Heart left ventricle (tissue), 13 donors: ENCODE measurements at regions not wholly inside any gene's neighbourhood (a gene's known extent, or its start where the extent isn't known, plus 50 kb on each side); places are given as distances from the start of the nearest gene placed in this dataset.

Experiments used
- CTCF ChIP-seq, 12 donors: fragments of 200-600 bp; sonication (generic) in 4 of 12; IDR thresholded peaks; one replicate each; pipeline versions ENCODE4 v1.5.0 to v1.8.0; 2018 to 2022; ENCODE audit warnings: antibody characterized with exemption in 12 of 12, mild to moderate bottlenecking in 5 of 12
- POLR2A ChIP-seq, 2 donors: fragments of 450-650 bp; IDR thresholded peaks; one replicate each; pipeline ENCODE4 v1.6.1; 2017; ENCODE audit warnings: antibody characterized with exemption in 2 of 2, mild to moderate bottlenecking in 2 of 2, moderate library complexity in 2 of 2
- donor health status: ischemic (EF 13 %, LVEDD 7.1; RV severe dilation, severe dysfunction).
- donor health status: DM: no; HTN: yes; CAD: no.
- donor health status: DM: no; HTN: no; CAD: no.
- donor health status: ischemic (EF 25% LVEDD 6.9; RV normal size, moderate dysfunction).
- donor health status: ischemic (EF 25% LVEDD 5.7; RV mildly dilated, moderate dysfunction).
- donor health status: ischemic (EF 35%, LVEDD 5.7; RV mildly dilated, moderate dysfunction).
- donor health status: nonischemic (EF 11% LVEDD 7.7; RV severe dilation, severe dysfunction).
- donor health status: DM: yes; HTN: yes; CAD: no.
- donor health status: PGD.
- donor health status: ischemic (EF 29% LVEDD 5.4; RV normal size, mild dysfunction).
- donor health status: nonischemic (EF 23%, LVEDD 6.1; RV moderate dilation, normal function).

- TF ChIP-seq POLR2A (IDR thresholded peaks at IDR 0.05) (no peak), CTCF (IDR thresholded peaks at IDR 0.05) (no peak)
Observed at GRCh38 chr5:101346447-101346846, 443.4 kb upstream of the ST8SIA4 start.
